ENCODE measurements at regions not wholly inside any gene's neighbourhood (a gene's known extent, or its start where the extent isn't known, plus 50 kb on each side); places are given as distances from the start of the nearest gene placed in this dataset.

DNA sequence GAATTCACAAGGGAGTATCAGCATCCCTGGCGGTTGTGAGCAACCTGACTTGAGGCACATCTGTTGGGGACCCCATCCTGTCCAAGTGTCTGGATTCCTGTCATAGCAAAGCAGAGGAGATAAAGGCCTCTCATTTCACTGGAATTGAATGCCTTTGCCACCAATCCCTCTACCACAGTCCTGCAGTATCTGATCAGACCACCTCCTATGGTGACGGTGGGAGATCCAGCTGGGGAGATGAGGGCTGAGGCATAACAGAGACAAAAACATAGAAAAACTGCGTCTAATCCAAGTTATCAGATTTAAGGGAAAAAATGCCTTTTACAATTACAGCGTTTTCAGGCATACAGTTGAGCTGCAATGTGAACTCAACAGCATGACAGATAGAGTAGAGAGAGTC, 160.7 kb upstream of the TRPC7 start:
- DNase-seq, result no peak

DNA sequence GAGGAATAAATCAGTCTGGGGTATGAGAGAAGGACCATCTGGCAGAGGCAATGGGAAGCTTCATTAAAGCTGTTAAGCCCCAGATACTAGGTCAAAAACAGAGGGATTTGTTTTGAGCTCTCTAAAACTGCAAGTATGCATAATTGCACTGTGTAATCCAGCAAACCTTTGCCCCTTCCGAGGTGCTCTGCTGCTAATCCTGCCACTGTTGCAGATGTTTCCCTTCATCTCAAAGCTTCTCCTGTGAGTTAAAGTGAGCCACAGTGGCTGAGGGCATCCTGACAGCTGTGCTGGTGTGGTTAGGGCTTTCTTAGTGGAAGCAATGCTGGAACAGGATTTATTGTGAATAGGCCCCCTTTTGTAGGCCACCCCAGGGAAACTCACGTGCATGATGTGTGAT, 160.3 kb upstream of the TRPC7 start:
- no peak for DNase-seq

DNA sequence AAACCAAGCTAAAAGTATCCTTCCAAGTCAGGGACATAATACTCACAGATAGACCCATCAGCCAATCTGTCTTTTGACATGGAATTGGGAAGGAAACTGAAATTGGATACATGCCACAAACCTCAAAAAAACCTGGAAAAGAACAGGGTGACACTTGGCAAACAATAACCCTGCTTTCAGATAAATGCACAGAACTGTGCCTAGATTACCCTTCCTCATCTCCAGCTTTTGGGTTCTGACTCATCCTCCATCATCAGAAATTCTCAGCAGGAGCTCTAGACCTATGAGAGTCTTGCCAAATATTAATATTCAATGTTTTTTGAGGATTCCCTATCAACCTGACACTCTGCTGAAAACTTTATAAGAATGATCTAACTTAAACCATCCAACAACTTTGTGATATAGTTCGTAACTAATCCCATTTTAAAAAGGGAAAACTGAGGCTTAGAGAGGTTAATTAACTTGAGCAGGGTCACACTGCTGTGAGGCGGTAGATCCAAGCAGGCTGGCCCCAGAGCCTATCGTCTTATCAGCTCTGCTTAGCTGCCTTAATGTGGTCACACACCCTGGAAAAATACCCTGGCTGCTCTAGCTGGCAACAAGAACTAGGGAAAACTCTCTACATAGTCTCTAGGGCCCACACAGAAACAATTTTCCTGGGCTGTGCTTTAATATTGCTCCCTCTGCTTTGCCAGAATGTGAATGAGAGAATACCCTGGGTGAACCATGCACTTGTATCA, 157.0 kb upstream of the TRPC7 start:
- no peak for DNase-seq

DNA sequence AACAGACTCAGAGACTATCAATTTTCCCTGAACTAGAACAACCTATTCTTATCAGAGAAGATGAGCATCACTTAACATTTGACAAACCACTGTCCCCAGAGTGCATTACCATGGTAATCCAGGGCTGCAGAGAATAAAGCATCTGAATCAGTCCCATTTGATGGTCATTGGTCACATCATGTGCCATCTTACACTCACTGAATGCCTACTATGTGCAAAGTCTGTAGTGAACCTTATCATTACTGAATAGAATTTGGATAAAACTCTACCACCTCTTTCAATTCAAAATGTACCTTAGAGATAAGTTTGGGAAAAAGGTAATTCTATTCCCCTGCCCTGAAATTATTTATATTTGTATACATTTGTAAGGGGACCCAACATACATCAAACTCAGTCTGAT, 156.4 kb upstream of the TRPC7 start:
- no peak for DNase-seq

- DNase-seq, result no peak
Measured at GRCh38 chr5:136518814-136519213, 153.5 kb upstream of the TRPC7 start.

DNA sequence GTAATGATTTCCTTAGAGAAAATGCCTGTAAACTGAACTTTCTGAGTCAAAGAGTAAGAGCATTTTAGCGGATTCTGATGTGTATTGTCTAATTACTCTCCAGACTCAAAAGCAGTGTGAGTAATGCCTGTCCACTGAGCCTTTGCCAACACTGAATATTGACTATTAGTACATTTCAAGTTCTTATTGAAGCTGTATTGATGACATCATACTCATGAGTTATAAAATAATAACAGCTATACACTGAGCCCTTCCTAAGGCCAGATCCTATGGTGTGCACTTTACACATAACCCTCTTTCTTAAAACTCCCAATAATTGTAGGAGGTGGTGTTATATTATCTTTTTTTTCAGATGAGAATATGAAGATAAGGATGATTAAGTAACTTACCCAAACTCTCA, 152.8 kb upstream of the TRPC7 start:
- DNase-seq, result no peak

- no peak for DNase-seq
Measured at GRCh38 chr5:136517755-136518154, 152.4 kb upstream of the TRPC7 start.

- no peak for DNase-seq
Measured at GRCh38 chr5:136516637-136517036, 151.3 kb upstream of the TRPC7 start.

DNA sequence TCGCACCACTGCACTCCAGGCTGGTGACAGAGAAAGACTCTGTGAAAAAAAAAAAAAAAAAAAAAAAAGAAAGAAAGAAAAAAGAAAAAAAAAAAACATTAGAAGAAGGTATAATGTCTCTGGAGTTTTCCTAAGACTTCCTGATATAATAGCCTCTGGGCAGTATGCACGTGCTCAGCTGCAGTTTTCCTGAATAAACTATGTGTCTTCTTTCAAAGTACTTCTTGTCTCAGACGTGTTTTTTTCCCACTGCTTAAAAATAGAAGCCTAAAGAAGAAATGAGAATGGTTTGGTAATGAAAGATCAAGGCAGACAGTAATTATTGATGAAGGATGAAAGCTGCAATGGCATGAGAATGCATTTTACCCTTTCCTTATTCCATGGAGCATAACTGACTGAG, 148.1 kb upstream of the TRPC7 start:
- no peak for DNase-seq

DNA sequence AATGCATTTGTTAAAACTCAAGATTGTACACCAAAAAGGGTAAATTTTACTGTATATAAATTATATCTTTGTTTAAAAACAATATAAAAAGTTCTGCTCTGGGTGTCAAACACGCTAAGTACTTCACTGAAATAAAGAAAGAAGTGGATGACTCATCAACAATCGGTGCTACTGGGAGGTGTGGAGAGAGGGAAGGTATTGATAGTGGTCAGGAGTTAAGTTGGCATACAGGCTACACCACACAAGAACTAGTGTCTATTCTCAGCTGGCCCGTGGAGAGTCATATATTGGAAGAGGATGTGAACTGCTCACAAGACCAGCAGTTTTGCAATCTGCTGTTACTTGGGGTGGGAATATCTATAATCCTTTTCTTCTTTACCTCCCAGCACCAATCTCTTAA, 145.7 kb upstream of the TRPC7 start:
- no peak for DNase-seq

GRCh38 chr5:136510481-136510880, 145.1 kb upstream of the TRPC7 start:
- DNase-seq, result no peak

DNA sequence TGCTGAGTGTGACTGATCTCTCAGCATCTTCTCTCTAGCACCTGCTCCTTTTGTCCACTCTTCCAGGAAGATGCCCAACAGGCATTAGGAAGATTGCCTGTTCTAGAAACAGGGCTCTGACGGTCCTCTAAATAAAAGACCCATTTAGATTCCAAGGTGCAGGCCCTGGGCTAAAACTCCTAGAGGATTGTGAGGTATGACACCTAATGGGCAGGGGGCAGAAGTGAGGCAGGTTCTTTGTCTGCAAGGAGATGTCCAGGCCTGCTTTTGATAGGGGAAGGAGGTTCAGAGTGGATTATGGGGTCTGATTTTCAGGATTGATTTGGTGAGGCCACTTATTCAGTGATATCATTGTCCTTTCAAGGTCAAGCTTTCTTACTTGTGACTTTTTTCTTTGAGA, 140.8 kb upstream of the TRPC7 start:
- no peak for DNase-seq

GRCh38 chr5:136501133-136501532, 135.8 kb upstream of the TRPC7 start:
- no peak for DNase-seq

GRCh38 chr5:136492587-136492986, 127.2 kb upstream of the TRPC7 start:
- no peak for DNase-seq

GRCh38 chr5:136491806-136492205, 126.5 kb upstream of the TRPC7 start:
- DNase-seq, result no peak

GRCh38 chr5:136484808-136485325, 119.5 kb upstream of the TRPC7 start:
- DNase-seq, result no peak

DNA sequence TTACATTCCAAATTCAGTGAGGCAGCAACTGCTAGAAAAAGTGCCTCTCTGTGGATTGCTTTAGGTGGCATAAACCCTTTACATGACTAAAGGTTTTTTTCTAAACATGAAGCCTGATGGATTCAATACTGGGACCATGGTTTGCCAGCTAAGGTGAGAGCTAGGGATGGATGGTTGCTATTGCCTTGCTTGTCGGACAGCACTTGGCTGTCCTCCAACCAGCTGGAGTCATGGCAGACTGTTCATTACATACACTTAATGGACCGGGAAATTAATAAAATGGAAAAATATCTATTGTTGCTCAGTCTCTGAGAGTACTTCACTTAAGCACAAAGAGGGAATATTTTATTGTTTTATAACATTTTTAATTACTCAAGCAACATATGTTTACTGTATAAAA, 116.9 kb upstream of the TRPC7 start:
- DNase-seq, result no peak

DNA sequence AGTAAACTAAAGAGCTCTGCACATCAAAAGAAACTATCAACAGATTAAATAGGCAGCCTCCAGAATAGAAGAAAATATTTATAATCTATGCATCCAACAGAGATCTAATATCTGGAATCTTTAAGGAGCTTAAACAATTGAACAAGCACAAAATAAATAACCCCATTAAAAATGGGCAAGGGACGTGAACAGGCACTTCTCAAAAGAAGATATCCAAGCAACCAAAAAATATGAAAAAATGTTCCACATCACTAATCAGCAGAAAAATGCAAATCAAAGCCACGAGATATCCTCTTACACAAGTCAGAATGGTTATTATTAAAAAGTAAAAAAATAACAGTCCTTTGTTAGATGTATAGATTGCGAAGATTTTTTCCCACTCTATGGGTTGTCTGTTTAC, 109.1 kb upstream of the TRPC7 start:
- DNase-seq, result no peak

DNA sequence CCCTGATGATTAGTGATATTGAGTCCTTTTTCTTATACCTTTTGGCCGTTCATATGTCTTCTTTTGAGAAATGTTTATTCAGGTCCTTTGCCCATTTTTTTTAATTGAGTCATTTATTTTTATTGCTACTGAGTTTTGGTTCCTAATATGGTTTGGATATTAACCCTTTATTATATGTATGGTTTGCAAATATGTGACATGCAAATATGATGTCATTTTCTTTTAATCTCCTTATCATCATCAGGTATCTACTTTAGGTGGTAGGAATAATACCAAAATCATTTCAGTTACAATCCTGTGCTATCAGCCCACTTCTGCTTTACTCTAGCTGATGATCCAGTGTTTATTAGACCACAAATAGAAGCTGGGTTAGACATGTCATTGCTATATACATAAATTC, 102.3 kb upstream of the TRPC7 start:
- no peak for DNase-seq

DNA sequence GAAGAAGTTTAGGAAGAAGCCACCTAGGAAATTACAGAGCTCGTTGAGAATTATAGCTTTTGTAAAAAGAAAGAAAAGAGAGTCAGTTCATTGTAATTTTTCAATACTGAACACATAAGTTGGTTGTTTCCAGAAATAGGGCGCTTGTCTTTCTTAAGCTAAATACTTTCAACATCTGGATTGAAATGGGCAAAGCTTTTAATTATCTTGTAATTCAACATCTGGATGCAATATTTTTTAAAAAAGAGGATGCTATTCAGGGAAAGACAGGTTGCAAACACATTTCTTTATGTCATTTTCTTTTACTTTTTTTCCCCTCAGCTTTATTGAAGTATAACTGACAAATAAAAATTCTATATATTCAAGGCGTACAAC, 100.7 kb upstream of the TRPC7 start:
- no peak for DNase-seq

DNA sequence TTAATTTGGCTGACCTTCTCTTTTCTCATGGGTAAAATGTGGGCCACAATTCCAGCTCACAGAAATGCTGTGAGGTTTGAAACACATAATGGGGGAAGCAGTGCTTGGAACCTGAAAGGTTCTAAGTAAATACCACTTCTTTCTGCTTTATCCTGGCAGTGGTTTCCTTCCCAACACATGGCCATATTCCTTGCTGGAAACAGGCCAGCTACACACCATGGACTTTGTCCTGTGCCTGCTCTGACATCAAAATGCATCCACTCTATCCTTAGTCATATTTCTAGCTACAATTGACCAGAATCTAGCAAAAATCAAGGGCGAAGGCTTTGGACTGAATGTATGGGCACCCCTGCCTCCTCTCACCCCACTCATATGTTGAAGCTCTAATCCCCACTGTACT, 93.1 kb upstream of the TRPC7 start:
- no peak for DNase-seq

GRCh38 chr5:136457390-136458013, 92.2 kb upstream of the TRPC7 start:
- DNase-seq, result no peak

DNA sequence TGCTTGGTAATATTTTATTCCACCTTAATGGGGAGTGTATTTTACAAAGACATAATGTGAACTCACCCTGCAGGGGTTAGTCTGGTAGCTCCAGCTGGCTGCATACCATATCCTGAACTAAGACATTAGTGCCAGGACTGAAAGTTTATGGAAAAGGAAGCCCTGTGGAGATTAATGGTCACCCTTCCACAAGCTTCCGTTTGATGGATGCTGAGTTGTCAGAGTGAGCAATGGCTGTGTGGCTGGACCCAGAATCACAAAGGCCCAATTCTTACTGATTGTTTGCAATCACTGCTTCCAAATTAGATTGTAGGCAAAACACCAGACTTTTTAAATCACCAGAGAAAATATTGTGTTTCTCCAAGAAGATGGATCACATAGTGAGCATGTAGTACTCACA, 90.1 kb upstream of the TRPC7 start:
- no peak for DNase-seq

- no peak for DNase-seq
Measured at GRCh38 chr5:136453986-136454758, 88.8 kb upstream of the TRPC7 start.

All from NCI-H187 (cell line).